Ectodermal cell (in vitro differentiated cells): ENCODE measurements at regions not wholly inside any gene's neighbourhood (a gene's known extent, or its start where the extent isn't known, plus 50 kb on each side); places are given as distances from the start of the nearest gene placed in this dataset.

Experiments used
- H3K27ac ChIP-seq: 2 replicates; pipeline ENCODE4 v1.7.0; 2013; ENCODE audit warnings: mild to moderate bottlenecking, low read depth, low read length; ENCODE audit not compliant: insufficient read depth, poor library complexity, severe bottlenecking
- H3K27me3 ChIP-seq: 2 replicates; pipeline ENCODE4 v1.7.0; 2013; ENCODE audit warnings: mild to moderate bottlenecking, low read length; ENCODE audit not compliant: insufficient read depth, control insufficient read depth, poor library complexity, severe bottlenecking
- H3K36me3 ChIP-seq: one replicate; pipeline ENCODE4 v1.7.0; 2013; ENCODE audit warnings: low read length; ENCODE audit not compliant: control insufficient read depth, insufficient read depth
- H3K4me1 ChIP-seq: one replicate; pipeline ENCODE4 v1.7.0; 2013; ENCODE audit warnings: low read length; ENCODE audit not compliant: control insufficient read depth, insufficient read depth
- H3K4me3 ChIP-seq: 2 replicates; pipeline ENCODE4 v1.7.0; 2013; ENCODE audit warnings: low read depth, low read length, control low read depth; ENCODE audit not compliant: insufficient read depth
- H3K9me3 ChIP-seq: 2 replicates; pipeline ENCODE4 v1.7.0; 2013; ENCODE audit warnings: mild to moderate bottlenecking, low read length, moderate library complexity; ENCODE audit not compliant: control insufficient read depth
- WGBS, 2 experiments: methylation state at CpG; one replicate each; pipeline ENCODE4 v1.1.7; 2013; ENCODE audit warnings: missing lambda C conversion rate in 2 of 2; 5-methylcytosine and 5-hydroxymethylcytosine counted together

DNA sequence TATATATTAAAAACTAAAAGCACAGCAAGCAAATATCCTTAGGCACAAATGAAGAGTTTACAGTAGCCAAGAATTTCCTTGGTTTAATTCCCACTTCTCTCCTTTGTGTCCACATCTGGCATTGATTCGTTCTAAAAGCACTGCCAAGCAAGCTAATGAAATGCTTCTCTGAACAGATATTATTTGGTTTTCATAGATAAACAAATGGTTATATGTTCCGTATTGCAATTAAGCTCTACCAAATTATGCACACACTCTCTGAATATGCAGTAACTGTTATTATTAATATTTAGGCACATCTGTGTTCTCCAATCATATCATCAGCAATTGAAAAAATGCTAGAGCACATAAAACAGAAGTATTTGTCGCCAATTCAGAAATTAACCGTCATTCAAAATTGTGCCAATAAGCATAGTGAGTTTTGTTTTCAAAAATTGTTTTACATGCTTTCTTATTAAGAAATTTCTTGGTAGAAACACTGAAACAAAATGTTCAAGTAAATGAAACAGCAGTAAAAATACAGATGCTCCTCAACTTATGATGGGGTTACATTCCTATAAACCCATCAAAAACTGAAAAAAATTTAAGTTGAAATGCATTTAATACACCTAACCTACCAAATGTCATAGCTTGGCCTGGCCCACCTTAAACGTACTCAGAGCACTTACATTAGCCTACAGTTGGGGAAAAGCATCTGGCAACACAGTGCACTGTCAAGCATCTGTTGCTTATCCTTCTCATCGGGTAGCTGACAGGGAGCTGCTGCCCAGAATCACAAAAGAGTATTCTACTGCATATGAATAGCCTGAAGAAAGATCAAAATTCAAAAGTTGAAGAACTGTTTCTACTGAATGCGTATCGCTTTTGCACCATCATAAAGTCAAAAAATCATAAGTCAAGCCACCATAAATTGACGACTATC is 2134.7 kb downstream of the PCDH9 start:
- no peak overlapping the region for H3K4me3 ChIP-seq
- H3K27me3 ChIP-seq: no peaks in the 10 kb centered on the region
- no peaks in the 10 kb centered on the region for H3K9me3 ChIP-seq
- no peaks in the 10 kb centered on the region for H3K4me1 ChIP-seq
- no peak overlapping the region for H3K27ac ChIP-seq
- no peaks in the 10 kb centered on the region for H3K36me3 ChIP-seq
- WGBS, 2 experiments: 90 to 96% methylated on average over 6 to 9 of the region's 9 CpGs

DNA sequence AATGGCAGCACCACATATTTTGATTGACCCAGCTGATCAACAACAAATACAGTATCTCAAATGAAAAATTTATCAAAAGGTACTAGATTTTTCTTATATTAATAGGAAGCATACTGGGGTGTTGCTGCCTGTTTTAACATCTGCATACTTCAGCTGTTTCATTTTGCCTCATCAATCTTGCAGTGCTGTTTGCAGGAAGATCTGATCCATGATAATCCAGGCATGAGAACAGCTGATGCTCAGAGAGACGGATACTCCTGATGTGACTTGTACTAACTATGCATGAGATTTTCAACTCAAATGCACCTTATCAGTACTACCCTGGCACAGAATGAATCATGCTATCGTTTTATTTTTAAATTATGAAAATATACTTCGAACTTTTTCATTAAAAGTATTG is 2136.8 kb downstream of the PCDH9 start:
- Histone ChIP-seq H3K4me1 (no peaks in the 10 kb centered on the region), H3K4me3 (no peak overlapping the region), H3K36me3 (no peaks in the 10 kb centered on the region), H3K9me3 (no peaks in the 10 kb centered on the region), H3K27ac (no peak overlapping the region), H3K27me3 (no peaks in the 10 kb centered on the region)
- 73 to 93% methylated on average over 1 to 2 of the region's 3 CpGs for WGBS, 2 experiments

- no peaks in the 10 kb centered on the region for H3K27me3 ChIP-seq
- WGBS, 2 experiments: 94 to 95% methylated on average over 2 of the region's 2 CpGs
Observed at GRCh38 chr13:65091031-65091430, 2139.1 kb downstream of the PCDH9 start.

GRCh38 chr13:65090186-65090585 is 2139.9 kb downstream of the PCDH9 start:
- Histone ChIP-seq H3K4me1 (no peaks in the 10 kb centered on the region), H3K9me3 (no peaks in the 10 kb centered on the region), H3K27me3 (no peaks in the 10 kb centered on the region), H3K4me3 (no peak overlapping the region), H3K36me3 (no peaks in the 10 kb centered on the region), H3K27ac (no peak overlapping the region)

More at GRCh38 chr13:65091031-65091430, 2139.1 kb downstream of the PCDH9 start:
- H3K4me1 ChIP-seq: no peaks in the 10 kb centered on the region
- H3K36me3 ChIP-seq: no peaks in the 10 kb centered on the region
- H3K9me3 ChIP-seq: no peaks in the 10 kb centered on the region
- H3K27ac ChIP-seq: no peak overlapping the region
- no peak overlapping the region for H3K4me3 ChIP-seq

- Histone ChIP-seq H3K9me3 (no peaks in the 10 kb centered on the region), H3K27me3 (no peaks in the 10 kb centered on the region), H3K4me3 (no peak overlapping the region), H3K27ac (no peak overlapping the region), H3K4me1 (no peaks in the 10 kb centered on the region), H3K36me3 (no peaks in the 10 kb centered on the region)
Observed at GRCh38 chr13:65088906-65089305, 2141.2 kb downstream of the PCDH9 start.

GRCh38 chr13:65085977-65086376 is 2144.2 kb downstream of the PCDH9 start:
- H3K36me3 ChIP-seq: no peaks in the 10 kb centered on the region
- no peaks in the 10 kb centered on the region for H3K4me1 ChIP-seq
- no peak overlapping the region for H3K27ac ChIP-seq
- 90 to 96% methylated on average over 6 of the region's 6 CpGs for WGBS, 2 experiments
- H3K27me3 ChIP-seq: no peaks in the 10 kb centered on the region
- no peak overlapping the region for H3K4me3 ChIP-seq
- no peaks in the 10 kb centered on the region for H3K9me3 ChIP-seq

DNA sequence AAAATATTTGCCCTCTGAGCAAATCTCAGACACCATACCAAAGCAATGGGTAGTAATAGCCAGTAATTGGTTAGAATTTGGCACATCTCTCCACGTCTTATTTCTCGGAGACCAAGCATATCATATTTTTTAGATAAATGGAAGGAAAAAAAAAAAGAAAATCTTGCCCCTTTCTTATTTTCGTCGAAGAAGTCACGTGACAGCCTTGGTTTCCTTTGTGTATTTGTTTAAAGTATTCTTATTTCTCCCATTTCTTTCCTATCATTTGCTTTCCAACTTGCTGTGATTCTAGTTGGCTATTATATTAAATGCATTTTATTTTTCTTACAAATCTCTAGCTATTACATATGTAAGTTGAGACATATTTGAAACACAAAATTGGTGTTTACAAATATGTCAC is 2155.9 kb downstream of the PCDH9 start:
- no peaks in the 10 kb centered on the region for H3K27me3 ChIP-seq
- H3K4me1 ChIP-seq: no peaks in the 10 kb centered on the region
- 100% methylated on average over 2 of the region's 5 CpGs; no CpG with 5 or more reads in 1 of the 2 experiments for WGBS, 2 experiments
- no peak overlapping the region for H3K4me3 ChIP-seq
- H3K36me3 ChIP-seq: no peaks in the 10 kb centered on the region
- no peaks in the 10 kb centered on the region for H3K9me3 ChIP-seq
- no peak overlapping the region for H3K27ac ChIP-seq

GRCh38 chr13:65064967-65065366 is 2165.2 kb downstream of the PCDH9 start:
- no peaks in the 10 kb centered on the region for H3K36me3 ChIP-seq
- no peaks in the 10 kb centered on the region for H3K27me3 ChIP-seq
- H3K9me3 ChIP-seq: no peaks in the 10 kb centered on the region
- no peaks in the 10 kb centered on the region for H3K4me1 ChIP-seq
- no peak overlapping the region for H3K27ac ChIP-seq
- no peak overlapping the region for H3K4me3 ChIP-seq
- 92 to 95% methylated on average over 4 of the region's 4 CpGs for WGBS, 2 experiments

DNA sequence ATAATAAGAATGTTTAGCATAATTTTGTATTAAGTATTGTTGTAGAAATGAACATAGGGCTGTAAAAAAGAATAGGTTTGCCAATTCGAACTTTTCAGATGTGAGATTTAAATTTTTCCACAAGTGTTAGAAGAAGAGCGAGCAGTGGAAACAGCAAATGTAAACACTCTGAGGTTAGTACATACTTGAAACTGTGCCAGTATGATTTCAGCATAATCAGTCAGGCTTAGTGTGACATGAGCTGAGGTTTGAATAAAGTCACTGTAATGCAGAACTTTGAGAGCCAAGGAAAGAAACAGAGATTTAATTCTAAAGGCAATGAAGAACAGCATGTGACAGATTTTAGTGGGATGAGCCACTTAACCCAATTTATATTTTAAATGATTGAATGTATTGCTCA is 2166.4 kb downstream of the PCDH9 start:
- H3K36me3 ChIP-seq: no peaks in the 10 kb centered on the region
- H3K27ac ChIP-seq: no peak overlapping the region
- H3K27me3 ChIP-seq: no peaks in the 10 kb centered on the region
- no peaks in the 10 kb centered on the region for H3K4me1 ChIP-seq
- no peak overlapping the region for H3K4me3 ChIP-seq
- WGBS, 2 experiments: 95 to 98% methylated on average over 2 of the region's 2 CpGs
- no peaks in the 10 kb centered on the region for H3K9me3 ChIP-seq

DNA sequence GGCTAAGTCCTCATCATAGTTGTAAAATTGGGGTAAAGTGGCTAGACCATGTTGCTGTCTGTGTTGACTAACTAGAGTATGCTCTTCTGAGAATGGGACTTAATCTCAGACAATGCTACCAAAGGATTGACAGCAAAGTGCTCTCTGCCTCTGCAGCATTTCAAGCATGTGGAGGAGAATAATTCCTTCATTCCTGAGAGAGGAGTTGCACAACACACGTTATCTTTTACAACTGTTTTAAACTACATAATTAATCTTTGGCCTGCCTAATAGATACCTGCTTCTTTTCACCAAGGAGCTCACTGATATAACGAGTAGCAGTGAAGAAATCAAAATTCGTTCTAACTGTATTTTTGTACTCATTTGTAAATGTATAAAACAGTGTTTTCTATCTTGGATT is 2172.2 kb downstream of the PCDH9 start:
- no peaks in the 10 kb centered on the region for H3K4me1 ChIP-seq
- H3K9me3 ChIP-seq: no peaks in the 10 kb centered on the region
- H3K27ac ChIP-seq: no peak overlapping the region
- H3K27me3 ChIP-seq: no peaks in the 10 kb centered on the region
- H3K4me3 ChIP-seq: no peak overlapping the region
- no peaks in the 10 kb centered on the region for H3K36me3 ChIP-seq
- WGBS, 2 experiments: 91 to 100% methylated on average over 1 to 3 of the region's 3 CpGs
